GM12891 (cell line): ENCODE measurements at regions not wholly inside any gene's neighbourhood (a gene's known extent, or its start where the extent isn't known, plus 50 kb on each side); places are given as distances from the start of the nearest gene placed in this dataset.
A peak's percentile ranks its signal among the peaks of the same experiment; 100 is the strongest.
"Not testable (repeated sequence)": the region's sequence is repeated elsewhere in the genome, so short reads cannot be mapped to it uniquely, and the experiment has no call there.

Source experiments
- DNase-seq: peaks from one replicate; pipeline ENCODE4 v3.0.0; 2011; ENCODE audit warnings: low spot score; ENCODE audit not compliant: insufficient read length
- FAIRE-seq: peaks from 2 replicates; lab custom pipeline; 2011; peaks lifted over from hg19 to GRCh38; lab: Jason Lieb, UNC
- PAX5 ChIP-seq: IDR thresholded peaks from 2 replicates; pipeline ENCODE4 v1.6.1; 2011; ENCODE audit warnings: low read length, moderate library complexity, mild to moderate bottlenecking; ENCODE audit not compliant: insufficient read depth, severe bottlenecking
- POLR2A ChIP-seq: IDR thresholded peaks from 2 replicates; pipeline ENCODE4 v1.6.1; 2011; ENCODE audit warnings: low read depth, low read length, control low read depth
- POLR2AphosphoS5 ChIP-seq: IDR thresholded peaks from 2 replicates; pipeline ENCODE4 v1.6.1; 2011; ENCODE audit warnings: low read depth, low read length, control low read depth
- POU2F2 ChIP-seq: IDR thresholded peaks from 2 replicates; pipeline ENCODE4 v1.6.1; 2011; ENCODE audit warnings: low read depth, mild to moderate bottlenecking, control low read depth, low read length, moderate library complexity
- SPI1 ChIP-seq: IDR thresholded peaks from 2 replicates; pipeline ENCODE4 v1.6.1; 2011; ENCODE audit warnings: low read depth, low read length, control low read depth
- TAF1 ChIP-seq: IDR thresholded peaks from 2 replicates; pipeline ENCODE4 v1.6.1; 2011; ENCODE audit warnings: low read depth, low read length, control low read depth

DNA sequence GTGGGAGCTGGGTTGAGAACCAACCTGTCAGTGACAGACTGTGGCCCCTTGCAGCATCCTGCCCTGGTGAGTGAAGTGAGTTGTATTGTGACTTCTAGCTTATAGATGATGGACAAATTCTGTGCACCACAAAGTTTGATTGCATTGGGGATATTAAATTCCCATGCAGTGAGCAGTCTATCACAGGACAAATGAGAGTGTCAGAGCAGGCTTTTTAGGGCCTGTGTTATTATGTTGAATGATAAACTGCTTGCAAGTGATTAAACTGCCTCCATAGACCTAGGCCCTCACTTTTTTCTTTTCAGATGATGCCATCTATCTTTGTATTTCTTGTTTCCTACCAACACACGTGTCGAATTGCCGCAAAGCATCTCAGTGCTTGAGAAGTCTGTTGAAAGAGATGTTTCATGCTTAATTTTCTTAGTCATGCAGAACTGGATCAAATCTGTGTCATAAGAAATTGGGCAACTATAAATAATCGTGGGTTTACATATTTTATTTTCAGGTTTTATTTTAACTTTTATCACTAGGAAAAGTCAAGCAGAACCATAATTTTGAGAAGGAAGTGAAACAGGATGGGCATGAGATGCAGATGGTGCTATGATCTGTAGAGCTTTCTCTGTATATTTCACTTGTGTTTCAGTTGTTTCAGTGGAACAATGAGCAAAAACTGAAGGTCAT lies 199.2 kb downstream of the S1PR1 start:
- peak; percentile 97 for FAIRE-seq
- no peak for TF ChIP-seq TAF1
- peak; percentile 89 for TF ChIP-seq SPI1
- DNase-seq: no peak

- FAIRE-seq: peak; percentile 83
- no peak for TF ChIP-seq PAX5
- no peak for DNase-seq
Measured at GRCh38 chr1:101437800-101438199, 201.0 kb downstream of the S1PR1 start.

DNA sequence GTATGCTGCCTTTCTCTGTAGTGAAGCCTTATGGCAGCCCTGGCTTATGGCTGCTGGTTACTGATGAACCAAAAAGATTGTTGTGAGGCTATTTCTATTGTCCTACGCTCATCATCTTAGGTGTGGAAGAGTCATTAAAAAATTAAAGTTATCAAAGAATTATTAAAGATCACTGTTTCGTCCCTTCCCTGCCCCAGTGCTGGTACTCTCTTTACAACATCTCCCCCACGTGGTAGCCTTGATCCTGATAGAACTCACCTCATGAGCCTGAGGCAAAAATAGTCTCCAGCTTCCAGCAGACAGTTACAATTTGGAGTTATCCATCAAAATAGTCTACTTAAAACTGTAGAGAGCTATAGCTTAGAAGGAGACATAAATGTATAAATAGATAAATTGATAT lies 201.5 kb downstream of the S1PR1 start:
- DNase-seq (no peak), FAIRE-seq (peak; percentile 89)
- TF ChIP-seq TAF1: no peak
- no peak for TF ChIP-seq POLR2A

DNA sequence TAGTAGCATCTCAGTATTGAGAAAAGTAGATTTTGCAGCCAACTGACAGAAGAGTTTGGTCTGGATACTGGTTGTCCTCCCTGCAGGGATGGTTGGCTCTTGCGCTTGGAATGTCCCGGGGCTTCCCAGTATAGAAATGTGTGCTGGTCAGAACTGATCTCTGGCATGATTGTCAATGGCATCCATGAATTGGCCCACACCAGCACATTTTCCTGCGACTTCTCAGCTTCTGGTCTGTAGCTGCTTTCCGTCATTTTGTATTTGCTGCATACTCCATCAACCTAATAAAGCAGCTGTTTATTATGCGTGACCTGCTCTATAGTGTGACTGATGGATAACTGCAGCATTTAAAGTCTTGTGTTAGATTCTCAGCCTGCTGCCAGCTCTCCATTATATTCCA lies 203.7 kb downstream of the S1PR1 start:
- no peak for TF ChIP-seq TAF1
- no peak for TF ChIP-seq POLR2A
- no peak for TF ChIP-seq PAX5
- no peak for TF ChIP-seq SPI1
- TF ChIP-seq POLR2AphosphoS5: no peak
- DNase-seq: no peak
- peak; percentile 70 for FAIRE-seq

GRCh38 chr1:101444381-101444780 lies 207.6 kb downstream of the S1PR1 start:
- FAIRE-seq: no peak
- no peak for TF ChIP-seq TAF1
- no peak for TF ChIP-seq SPI1
- peak; percentile 67 for TF ChIP-seq PAX5
- no peak for DNase-seq

- peak; percentile 92 for FAIRE-seq
Measured at GRCh38 chr1:101444873-101445618, 208.2 kb downstream of the S1PR1 start.

GRCh38 chr1:101448018-101448417 lies 211.2 kb downstream of the S1PR1 start:
- DNase-seq: no peak
- FAIRE-seq: peak; percentile 16
- TF ChIP-seq SPI1 (no peak), POLR2AphosphoS5 (no peak), TAF1 (no peak), POLR2A (no peak), PAX5 (no peak), POU2F2 (no peak)

More at GRCh38 chr1:101444873-101445618, 208.2 kb downstream of the S1PR1 start:
- no peak for DNase-seq
- TF ChIP-seq POU2F2 (no peak), SPI1 (no peak), POLR2AphosphoS5 (no peak), PAX5 (no peak), POLR2A (no peak), TAF1 (no peak)

DNA sequence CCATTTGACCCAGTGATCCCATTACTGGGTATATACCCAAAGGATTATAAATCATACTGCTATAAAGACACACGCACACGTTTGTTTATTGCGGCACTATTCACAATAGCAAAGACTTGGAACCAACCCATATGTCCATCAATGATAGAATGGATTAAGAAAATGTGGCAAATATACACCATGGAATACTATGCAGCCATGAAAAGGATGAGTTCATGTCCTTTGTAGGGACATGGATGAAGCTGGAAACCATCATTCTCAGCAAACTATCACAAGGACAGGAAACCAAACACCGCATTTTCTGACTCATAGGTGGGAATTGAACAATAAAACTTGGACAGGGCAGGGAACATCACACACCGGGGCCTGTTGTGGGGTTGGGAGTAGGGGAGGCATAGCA lies 213.9 kb downstream of the S1PR1 start:
- not testable (repeated sequence) for FAIRE-seq, DNase-seq

DNA sequence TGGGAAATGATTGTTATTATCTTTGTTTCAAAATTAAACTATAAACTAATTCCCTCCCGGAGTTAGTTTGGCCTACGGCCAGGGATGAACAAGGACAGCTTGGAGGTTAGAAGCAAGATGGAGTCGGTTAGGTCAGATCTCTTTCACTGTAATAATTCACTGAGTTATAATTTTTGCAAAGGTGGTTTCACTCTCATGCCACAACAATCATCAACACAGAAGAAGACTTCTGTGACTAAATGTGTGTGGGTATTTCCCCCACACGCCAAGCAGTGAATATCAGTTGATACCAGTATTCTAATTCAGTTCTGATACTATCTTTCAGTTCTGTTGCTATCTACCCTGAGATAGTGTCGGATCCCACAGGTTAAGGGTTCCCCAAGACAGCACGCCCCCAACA lies 215.1 kb downstream of the S1PR1 start:
- FAIRE-seq: peak; percentile 87
- no peak for DNase-seq
- no peak for TF ChIP-seq SPI1
- no peak for TF ChIP-seq POU2F2
- TF ChIP-seq TAF1: no peak
- TF ChIP-seq POLR2A: no peak
- no peak for TF ChIP-seq POLR2AphosphoS5
- no peak for TF ChIP-seq PAX5

DNA sequence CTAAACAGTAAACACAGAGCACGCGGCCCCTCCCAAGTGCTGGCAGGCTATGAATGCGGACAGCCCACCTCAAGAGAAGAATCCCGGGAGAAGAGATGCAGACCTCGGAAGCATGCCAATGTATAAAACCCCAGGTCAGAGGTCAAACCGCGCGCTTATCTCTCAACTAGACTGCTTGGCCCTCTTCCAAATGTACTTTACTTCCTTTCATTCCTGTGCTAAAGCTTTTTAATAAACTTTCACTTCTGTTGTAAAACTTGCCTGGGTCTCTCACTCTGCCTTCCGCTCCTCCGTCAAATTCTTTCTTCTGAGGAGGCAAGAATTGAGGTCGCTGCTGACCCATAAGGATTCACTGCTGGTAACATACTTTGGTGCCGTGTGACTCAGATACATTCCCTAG lies 216.0 kb downstream of the S1PR1 start:
- TF ChIP-seq POLR2A: no peak
- no peak for TF ChIP-seq POLR2AphosphoS5
- no peak for TF ChIP-seq SPI1
- no peak for TF ChIP-seq PAX5
- no peak for TF ChIP-seq TAF1
- TF ChIP-seq POU2F2: no peak
- no peak for FAIRE-seq
- no peak for DNase-seq

DNA sequence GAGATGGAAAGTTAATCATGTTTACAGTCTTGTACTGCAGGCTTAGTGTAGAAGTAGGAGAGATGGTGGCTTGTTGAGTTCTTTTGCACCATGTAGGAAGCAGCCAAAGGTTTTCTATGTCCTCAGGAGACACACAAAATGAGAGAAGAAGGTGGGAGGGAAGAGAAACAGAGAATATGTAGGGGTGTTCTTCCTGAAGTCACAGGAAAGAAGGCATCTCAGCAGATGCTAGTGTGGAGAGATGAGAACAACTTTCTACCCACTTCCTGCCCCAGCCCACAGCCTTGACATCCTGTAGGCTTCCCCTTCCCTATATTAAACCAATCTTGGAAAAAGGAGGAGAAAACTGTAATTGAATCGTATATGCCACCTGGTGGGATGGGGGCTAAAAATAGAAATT lies 217.0 kb downstream of the S1PR1 start:
- peak; percentile 91 for FAIRE-seq
- peak; percentile 46; the same call in 1 of the 2 replicates for TF ChIP-seq SPI1
- TF ChIP-seq POLR2A: no peak
- DNase-seq: no peak
